GM19099 (cell line): ENCODE measurements at regions not wholly inside any gene's neighbourhood (a gene's known extent, or its start where the extent isn't known, plus 50 kb on each side); places are given as distances from the start of the nearest gene placed in this dataset.

Source experiments
- POLR2A ChIP-seq: IDR thresholded peaks from 3 replicates; pipeline ENCODE4 v1.6.1; 2011; ENCODE audit warnings: low read depth; ENCODE audit not compliant: insufficient read length; ENCODE audit errors: extremely low read depth

- TF ChIP-seq POLR2A = no peak
Observed at GRCh38 chr13:90055760-90056159, 1291.7 kb upstream of the MIR17HG start.

GRCh38 chr13:90068658-90069057 lies 1278.8 kb upstream of the MIR17HG start:
- TF ChIP-seq POLR2A = no peak

- TF ChIP-seq POLR2A = no peak
Observed at GRCh38 chr13:90070362-90070761, 1277.1 kb upstream of the MIR17HG start.

GRCh38 chr13:90070837-90071525 lies 1276.5 kb upstream of the MIR17HG start:
- no peak for TF ChIP-seq POLR2A

- TF ChIP-seq POLR2A = no peak
Observed at GRCh38 chr13:90084684-90085290, 1262.7 kb upstream of the MIR17HG start.

GRCh38 chr13:90089051-90089450 lies 1258.4 kb upstream of the MIR17HG start:
- TF ChIP-seq POLR2A = no peak

- no peak for TF ChIP-seq POLR2A
Observed at GRCh38 chr13:90091611-90092010, 1255.9 kb upstream of the MIR17HG start.

GRCh38 chr13:90094357-90094756 lies 1253.1 kb upstream of the MIR17HG start:
- TF ChIP-seq POLR2A = no peak

- TF ChIP-seq POLR2A = no peak
Observed at GRCh38 chr13:90098577-90098976, 1248.9 kb upstream of the MIR17HG start.

- TF ChIP-seq POLR2A = no peak
Observed at GRCh38 chr13:90099847-90100246, 1247.6 kb upstream of the MIR17HG start.

GRCh38 chr13:90103099-90103784 lies 1244.2 kb upstream of the MIR17HG start:
- TF ChIP-seq POLR2A = no peak

GRCh38 chr13:90104764-90105163 lies 1242.7 kb upstream of the MIR17HG start:
- TF ChIP-seq POLR2A = no peak

- no peak for TF ChIP-seq POLR2A
Observed at GRCh38 chr13:90105276-90105675, 1242.2 kb upstream of the MIR17HG start.

- TF ChIP-seq POLR2A = no peak
Observed at GRCh38 chr13:90105849-90106496, 1241.5 kb upstream of the MIR17HG start.

- TF ChIP-seq POLR2A = no peak
Observed at GRCh38 chr13:90107661-90108060, 1239.8 kb upstream of the MIR17HG start.
